ENCODE measurements at regions not wholly inside any gene's neighbourhood (a gene's known extent, or its start where the extent isn't known, plus 50 kb on each side); places are given as distances from the start of the nearest gene placed in this dataset.

DNA sequence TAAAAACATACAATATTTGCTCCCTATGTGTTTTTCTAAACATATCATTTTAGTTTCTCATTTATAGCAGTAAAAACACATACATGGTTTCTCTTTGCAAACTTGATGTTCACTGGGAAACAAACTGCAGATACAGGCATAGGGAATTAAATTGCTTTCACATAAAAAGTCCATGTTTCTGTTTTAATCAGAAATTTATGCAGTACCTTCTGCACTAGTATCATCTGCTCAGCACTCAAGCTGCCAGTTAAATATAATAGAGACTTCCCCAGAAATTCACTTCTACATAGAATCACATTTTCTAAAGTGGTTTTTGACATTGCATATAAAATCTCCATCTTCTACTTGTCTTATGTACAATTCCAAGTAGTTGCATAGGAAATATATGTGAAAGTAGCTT, 1107.3 kb upstream of the NRXN1 start:
- TF ChIP-seq, protein P1, sequence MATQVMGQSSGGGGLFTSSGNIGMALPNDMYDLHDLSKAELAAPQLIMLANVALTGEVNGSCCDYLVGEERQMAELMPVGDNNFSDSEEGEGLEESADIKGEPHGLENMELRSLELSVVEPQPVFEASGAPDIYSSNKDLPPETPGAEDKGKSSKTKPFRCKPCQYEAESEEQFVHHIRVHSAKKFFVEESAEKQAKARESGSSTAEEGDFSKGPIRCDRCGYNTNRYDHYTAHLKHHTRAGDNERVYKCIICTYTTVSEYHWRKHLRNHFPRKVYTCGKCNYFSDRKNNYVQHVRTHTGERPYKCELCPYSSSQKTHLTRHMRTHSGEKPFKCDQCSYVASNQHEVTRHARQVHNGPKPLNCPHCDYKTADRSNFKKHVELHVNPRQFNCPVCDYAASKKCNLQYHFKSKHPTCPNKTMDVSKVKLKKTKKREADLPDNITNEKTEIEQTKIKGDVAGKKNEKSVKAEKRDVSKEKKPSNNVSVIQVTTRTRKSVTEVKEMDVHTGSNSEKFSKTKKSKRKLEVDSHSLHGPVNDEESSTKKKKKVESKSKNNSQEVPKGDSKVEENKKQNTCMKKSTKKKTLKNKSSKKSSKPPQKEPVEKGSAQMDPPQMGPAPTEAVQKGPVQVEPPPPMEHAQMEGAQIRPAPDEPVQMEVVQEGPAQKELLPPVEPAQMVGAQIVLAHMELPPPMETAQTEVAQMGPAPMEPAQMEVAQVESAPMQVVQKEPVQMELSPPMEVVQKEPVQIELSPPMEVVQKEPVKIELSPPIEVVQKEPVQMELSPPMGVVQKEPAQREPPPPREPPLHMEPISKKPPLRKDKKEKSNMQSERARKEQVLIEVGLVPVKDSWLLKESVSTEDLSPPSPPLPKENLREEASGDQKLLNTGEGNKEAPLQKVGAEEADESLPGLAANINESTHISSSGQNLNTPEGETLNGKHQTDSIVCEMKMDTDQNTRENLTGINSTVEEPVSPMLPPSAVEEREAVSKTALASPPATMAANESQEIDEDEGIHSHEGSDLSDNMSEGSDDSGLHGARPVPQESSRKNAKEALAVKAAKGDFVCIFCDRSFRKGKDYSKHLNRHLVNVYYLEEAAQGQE (IDR thresholded peaks at IDR 0.05) = no peak
- TF ChIP-seq, protein P2, sequence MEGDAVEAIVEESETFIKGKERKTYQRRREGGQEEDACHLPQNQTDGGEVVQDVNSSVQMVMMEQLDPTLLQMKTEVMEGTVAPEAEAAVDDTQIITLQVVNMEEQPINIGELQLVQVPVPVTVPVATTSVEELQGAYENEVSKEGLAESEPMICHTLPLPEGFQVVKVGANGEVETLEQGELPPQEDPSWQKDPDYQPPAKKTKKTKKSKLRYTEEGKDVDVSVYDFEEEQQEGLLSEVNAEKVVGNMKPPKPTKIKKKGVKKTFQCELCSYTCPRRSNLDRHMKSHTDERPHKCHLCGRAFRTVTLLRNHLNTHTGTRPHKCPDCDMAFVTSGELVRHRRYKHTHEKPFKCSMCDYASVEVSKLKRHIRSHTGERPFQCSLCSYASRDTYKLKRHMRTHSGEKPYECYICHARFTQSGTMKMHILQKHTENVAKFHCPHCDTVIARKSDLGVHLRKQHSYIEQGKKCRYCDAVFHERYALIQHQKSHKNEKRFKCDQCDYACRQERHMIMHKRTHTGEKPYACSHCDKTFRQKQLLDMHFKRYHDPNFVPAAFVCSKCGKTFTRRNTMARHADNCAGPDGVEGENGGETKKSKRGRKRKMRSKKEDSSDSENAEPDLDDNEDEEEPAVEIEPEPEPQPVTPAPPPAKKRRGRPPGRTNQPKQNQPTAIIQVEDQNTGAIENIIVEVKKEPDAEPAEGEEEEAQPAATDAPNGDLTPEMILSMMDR (IDR thresholded peaks at IDR 0.05) = no peak
- TF ChIP-seq POLR2A (IDR thresholded peaks at IDR 0.05; ENCODE audit: low read length) (no peak), RAD21 (conservative IDR thresholded peaks at IDR 0.05 in 1 of 2, IDR thresholded peaks at IDR 0.05 in 1 of 2) (no peak), KDM1A (IDR thresholded peaks at IDR 0.05; ENCODE audit: low read depth) (no peak)
- TF ChIP-seq, protein P3, sequence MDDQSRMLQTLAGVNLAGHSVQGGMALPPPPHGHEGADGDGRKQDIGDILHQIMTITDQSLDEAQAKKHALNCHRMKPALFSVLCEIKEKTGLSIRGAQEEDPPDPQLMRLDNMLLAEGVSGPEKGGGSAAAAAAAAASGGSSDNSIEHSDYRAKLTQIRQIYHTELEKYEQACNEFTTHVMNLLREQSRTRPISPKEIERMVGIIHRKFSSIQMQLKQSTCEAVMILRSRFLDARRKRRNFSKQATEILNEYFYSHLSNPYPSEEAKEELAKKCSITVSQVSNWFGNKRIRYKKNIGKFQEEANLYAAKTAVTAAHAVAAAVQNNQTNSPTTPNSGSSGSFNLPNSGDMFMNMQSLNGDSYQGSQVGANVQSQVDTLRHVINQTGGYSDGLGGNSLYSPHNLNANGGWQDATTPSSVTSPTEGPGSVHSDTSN (IDR thresholded peaks at IDR 0.05) = no peak
- TF ChIP-seq, protein P4, sequence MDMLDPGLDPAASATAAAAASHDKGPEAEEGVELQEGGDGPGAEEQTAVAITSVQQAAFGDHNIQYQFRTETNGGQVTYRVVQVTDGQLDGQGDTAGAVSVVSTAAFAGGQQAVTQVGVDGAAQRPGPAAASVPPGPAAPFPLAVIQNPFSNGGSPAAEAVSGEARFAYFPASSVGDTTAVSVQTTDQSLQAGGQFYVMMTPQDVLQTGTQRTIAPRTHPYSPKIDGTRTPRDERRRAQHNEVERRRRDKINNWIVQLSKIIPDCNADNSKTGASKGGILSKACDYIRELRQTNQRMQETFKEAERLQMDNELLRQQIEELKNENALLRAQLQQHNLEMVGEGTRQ (IDR thresholded peaks at IDR 0.05) = no peak

Data from A549 (cell line).